WTC11 (cell line): ENCODE measurements at regions not wholly inside any gene's neighbourhood (a gene's known extent, or its start where the extent isn't known, plus 50 kb on each side); places are given as distances from the start of the nearest gene placed in this dataset.

ENCODE experiments used
- ATAC-seq: fragments of 200-7000 bp; cut with Tn5 transposase; 2 replicates; pipeline ENCODE4 v1.10.0; 2021; ENCODE audit warnings: mild to moderate bottlenecking, moderate library complexity
- CTCF ChIA-PET: fragments of 300-600 bp; sonication (Branson Sonifier 250); formaldehyde crosslinking; loops from one replicate; lab custom pipeline; 2021; ENCODE audit warnings: antibody characterized with exemption; lab: Charles Lee
- POLR2A ChIA-PET: fragments of 350-600 bp; sonication (Branson Sonifier 250); formaldehyde crosslinking; loops from one replicate; lab custom pipeline; 2021; ENCODE audit warnings: antibody characterized with exemption; lab: Charles Lee
- DNase-seq: peaks from one replicate; pipeline ENCODE4 v3.0.0; 2021; ENCODE audit warnings: low spot score
- H3K27ac Mint-ChIP-seq: 2 replicates; pipeline ENCODE4 v1.8.0; 2021; ENCODE audit warnings: mixed read lengths
- H3K27me3 Mint-ChIP-seq: 2 replicates; pipeline ENCODE4 v1.8.0; 2021; ENCODE audit warnings: low read depth, mild to moderate bottlenecking, moderate library complexity, mixed read lengths
- H3K36me3 Mint-ChIP-seq: 2 replicates; pipeline ENCODE4 v1.8.0; 2021; ENCODE audit warnings: mixed read lengths
- H3K4me1 Mint-ChIP-seq: 2 replicates; pipeline ENCODE4 v1.8.0; 2022; ENCODE audit warnings: mixed read lengths
- H3K4me3 Mint-ChIP-seq: 2 replicates; pipeline ENCODE4 v1.8.0; 2021; ENCODE audit warnings: mild to moderate bottlenecking, moderate library complexity, mixed read lengths
- H3K9me3 Mint-ChIP-seq: 2 replicates; pipeline ENCODE4 v1.8.0; 2021; ENCODE audit warnings: mixed read lengths
- FOXJ3 ChIP-seq: sonication (generic); formaldehyde crosslinking; IDR thresholded peaks from 2 replicates; pipeline ENCODE4 v1.9.0; 2021; ENCODE audit warnings: missing genetic modification reagents, mild to moderate bottlenecking, borderline replicate concordance
- FOXK1 ChIP-seq: sonication (generic); formaldehyde crosslinking; IDR thresholded peaks from 2 replicates; pipeline ENCODE4 v1.8.0; 2022; ENCODE audit warnings: mild to moderate bottlenecking, moderate library complexity, missing genetic modification reagents
- FOXP1 ChIP-seq: sonication (generic); formaldehyde crosslinking; IDR thresholded peaks from 2 replicates; pipeline ENCODE4 v1.8.0; 2022; ENCODE audit warnings: missing genetic modification reagents, mild to moderate bottlenecking, moderate library complexity, borderline replicate concordance
- GTF2I ChIP-seq: fragments of 250-450 bp; sonication (Bioruptor Pico); conservative IDR thresholded peaks from 2 replicates; pipeline ENCODE4 v1.4.0; 2021; ENCODE audit warnings: mild to moderate bottlenecking
- JUN ChIP-seq: sonication (generic); formaldehyde crosslinking; IDR thresholded peaks from 2 replicates; pipeline ENCODE4 v1.8.0; 2023; ENCODE audit warnings: mild to moderate bottlenecking, missing genetic modification reagents
- NFATC4 ChIP-seq: fragments of 250-450 bp; sonication (Bioruptor Pico); IDR thresholded peaks from 2 replicates; pipeline ENCODE4 v1.9.0; 2021; ENCODE audit warnings: mild to moderate bottlenecking
- NR1H2 ChIP-seq: sonication (generic); formaldehyde crosslinking; IDR thresholded peaks from 2 replicates; pipeline ENCODE4 v1.9.0; 2021; ENCODE audit warnings: mild to moderate bottlenecking, moderate library complexity, missing genetic modification reagents
- PRRX2 ChIP-seq: fragments of 250-450 bp; sonication (Bioruptor Pico); IDR thresholded peaks from 2 replicates; pipeline ENCODE4 v1.8.0; 2021; ENCODE audit warnings: mild to moderate bottlenecking
- SOX15 ChIP-seq: fragments of 250-450 bp; sonication (Bioruptor Pico); IDR thresholded peaks from 2 replicates; pipeline ENCODE4 v1.9.0; 2021; ENCODE audit warnings: mild to moderate bottlenecking
- ZNF121 ChIP-seq: sonication (generic); formaldehyde crosslinking; IDR thresholded peaks from 2 replicates; pipeline ENCODE4 v1.8.0; 2023; ENCODE audit warnings: missing genetic modification reagents
- ZNF396 ChIP-seq: fragments of 250-450 bp; sonication (Bioruptor Pico); IDR thresholded peaks from 2 replicates; pipeline ENCODE4 v1.8.0; 2021; ENCODE audit warnings: mild to moderate bottlenecking, moderate library complexity, borderline replicate concordance
- TF ChIP-seq, protein P1 (sequence below): fragments of 200-600 bp; IDR thresholded peaks from 2 replicates; pipeline ENCODE4 v1.8.0; 2022; ENCODE audit warnings: antibody characterized with exemption
- TF ChIP-seq, protein P2 (sequence below): sonication (generic); formaldehyde crosslinking; IDR thresholded peaks from 2 replicates; pipeline ENCODE4 v1.8.1; 2023; ENCODE audit warnings: mild to moderate bottlenecking, moderate library complexity, missing genetic modification reagents
- TF ChIP-seq, protein P3 (sequence below): sonication (generic); formaldehyde crosslinking; IDR thresholded peaks from 2 replicates; pipeline ENCODE4 v1.8.0; 2023; ENCODE audit warnings: missing genetic modification reagents
- TF ChIP-seq, protein P4 (sequence below): sonication (generic); formaldehyde crosslinking; IDR thresholded peaks from 2 replicates; pipeline ENCODE4 v1.8.1; 2022; ENCODE audit warnings: mild to moderate bottlenecking, moderate library complexity, missing genetic modification reagents
- TF ChIP-seq, protein P5 (sequence below): sonication (generic); formaldehyde crosslinking; IDR thresholded peaks from 2 replicates; pipeline ENCODE4 v1.8.1; 2022; ENCODE audit warnings: mild to moderate bottlenecking, missing genetic modification reagents, moderate library complexity, borderline replicate concordance
- TF ChIP-seq, protein P6 (sequence below): fragments of 250-450 bp; sonication (Bioruptor Pico); IDR thresholded peaks from 2 replicates; pipeline ENCODE4 v1.9.0; 2021; ENCODE audit warnings: mild to moderate bottlenecking
- TF ChIP-seq, protein P7 (sequence below): sonication (generic); formaldehyde crosslinking; IDR thresholded peaks from 2 replicates; pipeline ENCODE4 v1.8.0; 2022; ENCODE audit warnings: mild to moderate bottlenecking, missing genetic modification reagents

DNA sequence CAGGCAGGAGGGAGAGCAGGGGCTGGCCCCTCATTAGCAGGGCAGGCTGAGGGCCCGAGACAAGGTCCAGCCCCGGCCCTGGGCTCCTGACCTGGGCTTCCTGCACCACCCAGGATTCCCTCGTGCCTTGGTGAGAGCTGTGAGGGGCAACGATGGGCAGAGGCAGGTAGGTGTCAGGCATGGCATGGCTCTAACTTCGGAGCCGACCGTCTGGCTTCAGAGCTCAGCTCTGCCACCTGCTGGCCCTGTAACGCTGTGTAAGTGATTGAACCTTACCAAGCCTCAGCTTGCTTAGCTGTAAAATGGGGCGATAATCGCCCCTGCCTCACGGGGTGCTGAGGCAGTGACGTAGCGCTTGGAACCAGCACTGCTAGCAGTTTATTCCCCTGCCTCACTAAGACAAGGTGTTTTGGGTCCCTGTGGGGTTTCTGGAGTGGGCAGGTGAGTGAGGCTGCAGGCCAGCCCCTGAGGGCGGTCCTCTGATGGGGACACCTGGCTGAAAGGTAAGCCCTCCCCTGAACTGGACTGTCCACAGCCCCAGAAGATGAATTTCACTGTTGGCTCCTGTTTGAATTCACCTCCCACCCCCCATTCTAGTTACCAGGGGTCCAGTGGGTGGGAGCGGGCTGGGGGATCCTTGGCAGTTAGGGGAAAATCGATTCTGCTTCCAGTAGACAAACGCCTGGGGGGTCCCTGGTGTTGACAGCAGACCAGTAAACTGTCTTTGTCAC lies 184.8 kb upstream of the GSE1 start:
- Mint-ChIP-seq H3K36me3 (no peaks in the 10 kb centered on the region), H3K4me3 (no peak overlapping the region), H3K27me3 (no peaks in the 10 kb centered on the region), H3K4me1 (peaks cover 7% of the 10 kb centered on the region; the same call in 1 of the 2 replicates), H3K27ac (no peak overlapping the region), H3K9me3 (no peaks in the 10 kb centered on the region)
- ATAC-seq (peak; percentile 59), DNase-seq (peak; percentile 63)
- CTCF ChIA-PET: interaction anchor here (0.5 to 2.7 kb wide), 38 partner anchors 8 to 314 kb away, joined by 3 to 21 read pairs (median 4); no protein-coding TSS in a partner anchor
- POLR2A ChIA-PET: no interaction called here
- TF ChIP-seq, protein P1, sequence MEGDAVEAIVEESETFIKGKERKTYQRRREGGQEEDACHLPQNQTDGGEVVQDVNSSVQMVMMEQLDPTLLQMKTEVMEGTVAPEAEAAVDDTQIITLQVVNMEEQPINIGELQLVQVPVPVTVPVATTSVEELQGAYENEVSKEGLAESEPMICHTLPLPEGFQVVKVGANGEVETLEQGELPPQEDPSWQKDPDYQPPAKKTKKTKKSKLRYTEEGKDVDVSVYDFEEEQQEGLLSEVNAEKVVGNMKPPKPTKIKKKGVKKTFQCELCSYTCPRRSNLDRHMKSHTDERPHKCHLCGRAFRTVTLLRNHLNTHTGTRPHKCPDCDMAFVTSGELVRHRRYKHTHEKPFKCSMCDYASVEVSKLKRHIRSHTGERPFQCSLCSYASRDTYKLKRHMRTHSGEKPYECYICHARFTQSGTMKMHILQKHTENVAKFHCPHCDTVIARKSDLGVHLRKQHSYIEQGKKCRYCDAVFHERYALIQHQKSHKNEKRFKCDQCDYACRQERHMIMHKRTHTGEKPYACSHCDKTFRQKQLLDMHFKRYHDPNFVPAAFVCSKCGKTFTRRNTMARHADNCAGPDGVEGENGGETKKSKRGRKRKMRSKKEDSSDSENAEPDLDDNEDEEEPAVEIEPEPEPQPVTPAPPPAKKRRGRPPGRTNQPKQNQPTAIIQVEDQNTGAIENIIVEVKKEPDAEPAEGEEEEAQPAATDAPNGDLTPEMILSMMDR: peak; percentile 27; the same call in 1 of the 2 replicates
- TF ChIP-seq FOXJ3: no peak
- TF ChIP-seq, protein P2, sequence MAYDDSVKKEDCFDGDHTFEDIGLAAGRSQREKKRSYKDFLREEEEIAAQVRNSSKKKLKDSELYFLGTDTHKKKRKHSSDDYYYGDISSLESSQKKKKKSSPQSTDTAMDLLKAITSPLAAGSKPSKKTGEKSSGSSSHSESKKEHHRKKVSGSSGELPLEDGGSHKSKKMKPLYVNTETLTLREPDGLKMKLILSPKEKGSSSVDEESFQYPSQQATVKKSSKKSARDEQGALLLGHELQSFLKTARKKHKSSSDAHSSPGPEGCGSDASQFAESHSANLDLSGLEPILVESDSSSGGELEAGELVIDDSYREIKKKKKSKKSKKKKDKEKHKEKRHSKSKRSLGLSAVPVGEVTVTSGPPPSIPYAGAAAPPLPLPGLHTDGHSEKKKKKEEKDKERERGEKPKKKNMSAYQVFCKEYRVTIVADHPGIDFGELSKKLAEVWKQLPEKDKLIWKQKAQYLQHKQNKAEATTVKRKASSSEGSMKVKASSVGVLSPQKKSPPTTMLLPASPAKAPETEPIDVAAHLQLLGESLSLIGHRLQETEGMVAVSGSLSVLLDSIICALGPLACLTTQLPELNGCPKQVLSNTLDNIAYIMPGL: no peak
- peak; percentile 92 for TF ChIP-seq GTF2I (CRISPR knock-in tag)
- no peak for TF ChIP-seq PRRX2
- peak; percentile 28; the same call in 1 of the 2 replicates for TF ChIP-seq ZNF121 (CRISPR knock-in tag)
- TF ChIP-seq NFATC4 (CRISPR knock-in tag): 0 out of 2 replicates have a peak, but pooled peaks have one; percentile 31

DNA sequence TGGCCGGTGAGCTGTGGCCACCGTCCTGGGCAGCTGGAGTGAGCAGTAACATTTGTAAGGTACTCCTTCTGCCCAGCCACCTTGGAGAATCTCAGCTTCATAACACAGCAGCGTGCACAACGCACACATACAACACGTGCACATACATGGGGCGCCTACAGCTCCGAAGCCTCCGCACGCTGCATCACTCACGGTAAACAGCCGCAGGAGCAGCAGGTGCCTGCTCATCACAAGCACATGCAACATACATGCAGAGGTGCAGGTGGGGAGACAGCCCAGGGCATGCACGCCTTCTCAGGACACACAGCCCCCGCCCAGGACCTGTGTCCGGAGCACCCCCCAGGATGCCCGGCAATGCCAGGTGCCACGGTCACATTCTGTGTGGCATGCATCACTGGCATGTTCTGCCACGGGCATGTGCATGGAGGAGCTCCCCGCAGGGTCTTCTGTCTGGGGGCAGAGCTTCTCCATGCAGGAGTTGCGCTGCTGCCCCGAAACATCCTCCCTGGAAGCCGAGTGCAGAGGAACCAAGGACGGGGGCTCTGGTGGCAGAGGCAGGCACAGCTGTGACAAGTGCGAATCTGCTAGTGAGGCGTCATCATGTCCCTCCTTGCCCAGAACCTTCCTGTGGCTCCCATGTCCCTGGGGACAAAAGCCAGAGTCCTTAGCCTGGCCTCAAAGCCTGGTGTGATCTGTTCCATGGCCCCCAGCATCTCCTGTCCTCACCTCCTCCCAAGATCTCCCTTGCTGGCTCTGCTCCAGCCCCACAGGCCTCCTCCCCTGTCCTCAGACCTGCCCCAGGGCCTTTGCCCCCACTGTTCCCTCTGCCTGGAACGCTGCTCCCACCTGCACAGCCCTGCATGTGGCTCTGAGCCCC lies 184.0 kb upstream of the GSE1 start:
- Mint-ChIP-seq H3K27me3 (no peaks in the 10 kb centered on the region), H3K36me3 (no peaks in the 10 kb centered on the region), H3K4me3 (no peak overlapping the region), H3K4me1 (peaks cover 7% of the 10 kb centered on the region; the same call in 1 of the 2 replicates), H3K9me3 (no peaks in the 10 kb centered on the region), H3K27ac (no peak overlapping the region)
- CTCF ChIA-PET: interaction anchor here (0.5 to 2.7 kb wide), 31 partner anchors 8 to 314 kb away, joined by 3 to 21 read pairs (median 4); no protein-coding TSS in a partner anchor
- TF ChIP-seq, protein P3, sequence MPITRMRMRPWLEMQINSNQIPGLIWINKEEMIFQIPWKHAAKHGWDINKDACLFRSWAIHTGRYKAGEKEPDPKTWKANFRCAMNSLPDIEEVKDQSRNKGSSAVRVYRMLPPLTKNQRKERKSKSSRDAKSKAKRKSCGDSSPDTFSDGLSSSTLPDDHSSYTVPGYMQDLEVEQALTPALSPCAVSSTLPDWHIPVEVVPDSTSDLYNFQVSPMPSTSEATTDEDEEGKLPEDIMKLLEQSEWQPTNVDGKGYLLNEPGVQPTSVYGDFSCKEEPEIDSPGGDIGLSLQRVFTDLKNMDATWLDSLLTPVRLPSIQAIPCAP (CRISPR knock-in tag): no peak
- TF ChIP-seq, protein P4, sequence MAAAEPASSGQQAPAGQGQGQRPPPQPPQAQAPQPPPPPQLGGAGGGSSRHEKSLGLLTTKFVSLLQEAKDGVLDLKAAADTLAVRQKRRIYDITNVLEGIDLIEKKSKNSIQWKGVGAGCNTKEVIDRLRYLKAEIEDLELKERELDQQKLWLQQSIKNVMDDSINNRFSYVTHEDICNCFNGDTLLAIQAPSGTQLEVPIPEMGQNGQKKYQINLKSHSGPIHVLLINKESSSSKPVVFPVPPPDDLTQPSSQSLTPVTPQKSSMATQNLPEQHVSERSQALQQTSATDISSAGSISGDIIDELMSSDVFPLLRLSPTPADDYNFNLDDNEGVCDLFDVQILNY: no peak
- 0 out of 2 replicates have a peak, but pooled peaks have one; percentile 24 for TF ChIP-seq FOXP1
- DNase-seq (peak; percentile 11), ATAC-seq (no peak; the same call in 1 of the 2 replicates)
- POLR2A ChIA-PET: no interaction called here

DNA sequence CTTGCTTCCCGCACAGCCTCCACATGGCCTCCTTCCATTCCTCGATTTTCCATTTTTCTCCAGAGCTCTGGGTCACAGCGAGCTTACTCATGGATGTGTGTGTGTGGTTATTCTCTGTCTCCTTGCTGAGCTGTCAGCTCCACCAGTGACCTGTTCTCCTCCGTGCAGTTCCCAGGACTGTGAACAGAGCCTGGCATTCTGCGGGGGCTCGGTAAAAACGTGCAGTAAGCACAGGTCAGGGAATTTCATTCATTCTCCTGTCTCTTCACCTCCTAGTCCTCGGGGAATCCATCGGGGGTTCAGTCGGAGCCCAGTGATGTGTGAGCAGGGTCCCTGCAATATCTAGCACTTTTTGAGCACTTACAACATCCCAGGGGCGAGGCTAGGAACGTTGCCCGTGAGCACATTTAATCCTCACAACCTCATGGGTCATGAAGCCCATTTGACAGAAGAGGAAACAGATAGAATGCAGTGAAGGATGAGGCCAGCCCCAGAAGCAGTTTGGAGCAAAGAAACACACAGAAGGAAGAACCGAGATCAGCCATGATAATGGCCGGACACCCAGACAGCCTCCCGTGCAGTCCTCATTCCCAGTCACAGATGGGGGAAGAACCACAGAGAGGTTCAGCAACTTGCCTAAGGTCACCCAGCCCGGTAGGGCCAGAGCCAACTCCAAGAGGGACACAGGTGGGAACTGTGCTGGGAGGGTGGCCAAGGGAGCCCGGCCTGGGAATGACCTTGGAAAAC lies 183.2 kb upstream of the GSE1 start:
- POLR2A ChIA-PET: no interaction called here
- Mint-ChIP-seq H3K36me3 (no peaks in the 10 kb centered on the region), H3K9me3 (no peaks in the 10 kb centered on the region), H3K27ac (no peak overlapping the region; the same call in 1 of the 2 replicates), H3K27me3 (no peaks in the 10 kb centered on the region), H3K4me1 (peaks cover 9% of the 10 kb centered on the region; the same call in 1 of the 2 replicates), H3K4me3 (no peak overlapping the region)
- no peak for ATAC-seq
- no peak for DNase-seq
- CTCF ChIA-PET: interaction anchor here (0.5 to 2.6 kb wide), 16 partner anchors 9 to 186 kb away, joined by 3 to 28 read pairs (median 6); no protein-coding TSS in a partner anchor
- TF ChIP-seq NR1H2 (no peak), FOXK1 (CRISPR knock-in tag) (no peak), GTF2I (CRISPR knock-in tag) (no peak), JUN (CRISPR knock-in tag) (no peak), SOX15 (CRISPR knock-in tag) (no peak), ZNF396 (CRISPR knock-in tag) (no peak)
- TF ChIP-seq, protein P5, sequence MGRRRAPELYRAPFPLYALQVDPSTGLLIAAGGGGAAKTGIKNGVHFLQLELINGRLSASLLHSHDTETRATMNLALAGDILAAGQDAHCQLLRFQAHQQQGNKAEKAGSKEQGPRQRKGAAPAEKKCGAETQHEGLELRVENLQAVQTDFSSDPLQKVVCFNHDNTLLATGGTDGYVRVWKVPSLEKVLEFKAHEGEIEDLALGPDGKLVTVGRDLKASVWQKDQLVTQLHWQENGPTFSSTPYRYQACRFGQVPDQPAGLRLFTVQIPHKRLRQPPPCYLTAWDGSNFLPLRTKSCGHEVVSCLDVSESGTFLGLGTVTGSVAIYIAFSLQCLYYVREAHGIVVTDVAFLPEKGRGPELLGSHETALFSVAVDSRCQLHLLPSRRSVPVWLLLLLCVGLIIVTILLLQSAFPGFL (CRISPR knock-in tag): no peak
- TF ChIP-seq, protein P6, sequence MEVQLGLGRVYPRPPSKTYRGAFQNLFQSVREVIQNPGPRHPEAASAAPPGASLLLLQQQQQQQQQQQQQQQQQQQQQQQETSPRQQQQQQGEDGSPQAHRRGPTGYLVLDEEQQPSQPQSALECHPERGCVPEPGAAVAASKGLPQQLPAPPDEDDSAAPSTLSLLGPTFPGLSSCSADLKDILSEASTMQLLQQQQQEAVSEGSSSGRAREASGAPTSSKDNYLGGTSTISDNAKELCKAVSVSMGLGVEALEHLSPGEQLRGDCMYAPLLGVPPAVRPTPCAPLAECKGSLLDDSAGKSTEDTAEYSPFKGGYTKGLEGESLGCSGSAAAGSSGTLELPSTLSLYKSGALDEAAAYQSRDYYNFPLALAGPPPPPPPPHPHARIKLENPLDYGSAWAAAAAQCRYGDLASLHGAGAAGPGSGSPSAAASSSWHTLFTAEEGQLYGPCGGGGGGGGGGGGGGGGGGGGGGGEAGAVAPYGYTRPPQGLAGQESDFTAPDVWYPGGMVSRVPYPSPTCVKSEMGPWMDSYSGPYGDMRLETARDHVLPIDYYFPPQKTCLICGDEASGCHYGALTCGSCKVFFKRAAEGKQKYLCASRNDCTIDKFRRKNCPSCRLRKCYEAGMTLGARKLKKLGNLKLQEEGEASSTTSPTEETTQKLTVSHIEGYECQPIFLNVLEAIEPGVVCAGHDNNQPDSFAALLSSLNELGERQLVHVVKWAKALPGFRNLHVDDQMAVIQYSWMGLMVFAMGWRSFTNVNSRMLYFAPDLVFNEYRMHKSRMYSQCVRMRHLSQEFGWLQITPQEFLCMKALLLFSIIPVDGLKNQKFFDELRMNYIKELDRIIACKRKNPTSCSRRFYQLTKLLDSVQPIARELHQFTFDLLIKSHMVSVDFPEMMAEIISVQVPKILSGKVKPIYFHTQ (CRISPR knock-in tag): no peak
- TF ChIP-seq, protein P7, sequence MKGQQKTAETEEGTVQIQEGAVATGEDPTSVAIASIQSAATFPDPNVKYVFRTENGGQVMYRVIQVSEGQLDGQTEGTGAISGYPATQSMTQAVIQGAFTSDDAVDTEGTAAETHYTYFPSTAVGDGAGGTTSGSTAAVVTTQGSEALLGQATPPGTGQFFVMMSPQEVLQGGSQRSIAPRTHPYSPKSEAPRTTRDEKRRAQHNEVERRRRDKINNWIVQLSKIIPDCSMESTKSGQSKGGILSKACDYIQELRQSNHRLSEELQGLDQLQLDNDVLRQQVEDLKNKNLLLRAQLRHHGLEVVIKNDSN (CRISPR knock-in tag): no peak
